HG02588 (cell line): ENCODE measurements at regions not wholly inside any gene's neighbourhood (a gene's known extent, or its start where the extent isn't known, plus 50 kb on each side); places are given as distances from the start of the nearest gene placed in this dataset.
A peak's percentile ranks its signal among the peaks of the same experiment; 100 is the strongest.

Experiments used
- ATAC-seq: cut with Tn5 transposase; IDR thresholded peaks from one replicate; pipeline ENCODE4 v1.9.1; 2021; ENCODE audit warnings: mild to moderate bottlenecking, moderate library complexity; ENCODE audit not compliant: unreplicated experiment

DNA sequence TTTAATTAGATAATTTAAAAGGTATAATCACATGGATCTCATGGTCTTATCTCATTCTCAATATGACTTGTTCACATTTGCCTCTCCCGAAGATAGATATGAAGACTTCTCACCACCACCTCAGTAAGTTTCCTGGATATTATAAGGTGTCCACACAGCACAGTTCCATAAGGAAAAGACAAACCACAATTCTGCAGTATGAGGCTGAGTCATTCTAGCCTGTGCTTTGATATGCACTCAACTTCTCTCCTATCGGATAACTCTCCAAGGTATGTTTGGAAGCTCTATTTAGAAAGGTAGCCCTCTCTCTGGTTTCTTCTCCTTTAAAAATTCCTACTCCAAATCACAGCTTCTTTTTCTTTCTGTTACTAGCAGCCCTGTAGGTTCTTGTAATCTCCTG is 612.8 kb downstream of the ZPLD1 start:
- ATAC-seq: no peak

DNA sequence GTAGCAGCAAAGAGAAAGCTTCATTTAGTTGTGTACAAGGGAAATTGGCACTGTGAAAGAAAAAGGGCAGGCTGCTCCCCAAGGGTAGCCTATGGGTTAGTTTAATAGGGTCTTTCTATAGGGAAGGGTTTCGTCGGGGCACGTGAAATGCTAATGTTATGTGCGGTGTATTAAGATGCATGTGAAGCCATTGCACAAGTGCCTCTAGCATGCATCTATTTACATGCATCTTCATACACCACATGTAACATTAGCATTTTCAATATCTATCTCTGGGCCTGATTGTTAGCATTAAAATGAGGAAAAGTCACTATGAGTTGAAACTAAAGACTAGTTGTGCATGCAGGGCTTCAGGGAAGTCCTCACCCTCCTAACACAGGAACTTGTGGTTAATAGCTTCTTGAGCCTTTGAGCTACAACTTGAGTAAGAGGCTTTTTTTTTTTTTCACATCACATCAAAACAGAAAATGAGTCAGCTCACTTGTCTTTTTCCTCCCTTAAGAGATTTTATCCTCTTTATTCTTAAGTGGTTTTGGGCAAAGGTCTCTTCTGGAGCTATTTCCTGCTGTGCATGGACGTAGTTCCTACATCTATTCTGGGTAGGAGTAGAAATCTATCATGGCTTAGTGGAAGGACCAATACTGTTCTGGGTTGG is 613.4 kb downstream of the ZPLD1 start:
- peak; percentile 87 for ATAC-seq

DNA sequence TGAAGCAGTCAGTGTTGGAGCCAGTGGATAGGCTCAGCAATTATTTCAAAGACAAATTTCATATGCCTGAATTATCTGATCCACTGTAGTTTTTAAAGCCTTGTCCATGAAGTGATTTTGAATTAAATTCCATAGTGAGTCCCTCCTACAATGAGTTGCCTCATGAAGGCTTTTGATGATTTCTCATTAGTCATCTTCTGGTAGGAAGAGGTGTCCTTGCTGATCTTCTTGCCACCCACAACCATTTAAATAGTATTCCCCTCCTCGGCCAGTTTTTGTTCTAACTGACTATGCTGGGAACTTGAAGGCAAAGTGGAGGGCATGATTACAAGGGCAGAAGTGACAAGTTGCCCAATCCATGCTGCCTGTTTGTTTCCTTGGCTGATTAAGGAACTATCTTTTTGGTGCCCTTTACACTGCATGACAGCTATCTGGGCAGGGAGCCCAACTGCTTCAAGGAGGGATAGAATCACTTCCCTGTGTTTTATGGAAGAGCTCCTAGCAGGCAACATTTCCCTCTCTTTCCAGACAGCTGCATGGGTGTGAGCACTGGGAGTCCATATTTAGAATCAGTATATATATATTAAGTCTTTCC is 617.5 kb downstream of the ZPLD1 start:
- ATAC-seq: no peak

DNA sequence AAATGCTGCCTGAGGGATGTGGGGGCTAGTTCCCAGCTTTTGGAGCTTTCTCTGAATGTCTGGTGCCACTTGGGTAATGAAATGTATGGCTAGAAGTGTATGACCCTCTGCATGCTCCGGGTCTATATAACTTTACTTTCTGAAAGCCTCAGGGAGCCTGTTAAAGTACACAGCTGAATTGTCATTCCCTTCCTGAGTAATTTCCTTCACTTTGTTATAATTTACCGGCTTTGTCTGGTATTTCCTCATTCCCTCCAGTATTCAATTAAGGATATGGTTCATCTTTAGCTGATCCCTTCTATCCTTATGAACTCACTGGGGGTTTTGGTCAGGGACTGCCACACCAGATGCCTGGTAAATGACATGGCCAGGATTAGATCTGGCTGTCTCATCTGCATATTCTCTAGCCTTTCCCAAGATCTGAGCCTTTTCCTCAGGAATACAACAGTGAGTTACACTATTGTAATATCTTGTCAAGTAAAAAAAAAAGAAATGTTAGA is 620.3 kb downstream of the ZPLD1 start:
- ATAC-seq: no peak

GRCh38 chr3:103056542-103056941 is 621.7 kb downstream of the ZPLD1 start:
- peak; percentile 63 for ATAC-seq

GRCh38 chr3:103057003-103057402 is 622.2 kb downstream of the ZPLD1 start:
- ATAC-seq: no peak

DNA sequence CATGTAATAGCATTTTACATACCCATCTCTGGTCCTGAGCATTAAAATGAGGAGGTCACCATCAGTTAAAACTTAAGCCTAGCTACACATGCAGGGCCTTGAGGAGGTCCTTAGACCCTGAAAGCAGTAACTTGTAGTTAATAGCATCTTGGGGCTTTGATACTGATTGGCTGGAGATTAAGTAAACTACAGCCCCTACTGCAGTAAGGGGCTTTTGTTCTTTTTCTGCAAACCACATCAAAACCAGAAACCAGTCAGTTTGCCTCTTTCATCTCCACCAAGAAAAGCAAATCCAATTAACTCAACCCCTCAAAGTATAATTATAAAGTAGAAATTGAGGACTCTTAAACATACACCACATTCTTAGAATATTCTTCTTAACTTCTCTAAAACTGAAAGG is 622.7 kb downstream of the ZPLD1 start:
- ATAC-seq: no peak

DNA sequence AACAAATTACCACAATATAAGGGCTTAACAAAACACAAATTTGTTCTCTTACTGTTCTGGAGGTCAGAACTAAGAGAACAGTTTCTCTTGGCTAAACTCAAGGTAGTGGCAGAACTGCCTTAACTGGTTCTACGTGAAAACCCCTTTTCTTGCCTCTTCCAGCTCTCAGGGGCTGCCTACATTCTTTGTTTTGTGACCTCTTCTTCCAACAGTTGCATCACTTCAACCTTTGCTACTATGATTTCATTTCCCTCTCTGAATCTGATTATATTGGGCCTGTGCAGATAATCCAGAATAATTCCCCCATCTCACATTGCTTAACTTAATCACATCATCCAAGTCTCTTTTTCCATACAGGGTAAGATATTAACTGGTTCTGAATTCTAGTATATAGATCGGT is 624.6 kb downstream of the ZPLD1 start:
- ATAC-seq: no peak

DNA sequence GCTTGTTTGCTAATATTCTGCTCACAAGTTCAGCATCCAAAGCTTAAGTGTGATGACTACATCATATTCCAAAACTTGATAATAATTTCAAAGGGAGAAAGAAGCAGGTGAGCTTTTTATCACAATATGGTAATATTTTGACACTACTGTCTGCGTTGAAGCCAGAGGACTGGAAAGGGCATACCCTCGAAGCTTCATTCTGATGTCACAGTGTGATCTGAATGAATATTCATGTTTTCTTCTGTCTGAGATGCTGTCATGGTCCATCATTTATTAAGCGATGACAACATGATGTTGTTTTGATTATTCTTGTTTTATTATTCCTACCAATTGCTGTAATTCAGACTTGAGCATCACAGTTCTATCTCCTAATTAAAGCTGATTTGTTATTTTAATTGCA is 625.4 kb downstream of the ZPLD1 start:
- ATAC-seq: no peak

- ATAC-seq: no peak
Measured at GRCh38 chr3:103067963-103068362, 633.1 kb downstream of the ZPLD1 start.

DNA sequence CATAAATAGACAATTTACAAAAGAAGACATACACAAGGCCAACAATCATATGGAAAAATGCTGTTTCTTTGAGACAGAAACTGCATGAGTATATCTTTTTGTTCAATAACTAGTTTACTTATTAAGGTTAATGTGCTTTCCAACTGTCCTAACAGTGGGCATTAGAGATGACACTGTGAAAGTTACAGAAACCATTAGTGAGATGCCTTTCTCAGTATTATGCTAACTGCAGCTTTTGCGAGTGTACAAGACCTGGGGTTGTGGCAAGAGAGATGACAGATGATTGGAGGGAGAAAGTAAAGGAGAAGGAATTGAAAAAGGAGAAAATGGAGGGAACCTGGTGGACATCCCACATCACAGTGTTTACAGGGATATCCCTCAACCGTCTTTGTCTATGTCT is 640.5 kb downstream of the ZPLD1 start:
- ATAC-seq: no peak

DNA sequence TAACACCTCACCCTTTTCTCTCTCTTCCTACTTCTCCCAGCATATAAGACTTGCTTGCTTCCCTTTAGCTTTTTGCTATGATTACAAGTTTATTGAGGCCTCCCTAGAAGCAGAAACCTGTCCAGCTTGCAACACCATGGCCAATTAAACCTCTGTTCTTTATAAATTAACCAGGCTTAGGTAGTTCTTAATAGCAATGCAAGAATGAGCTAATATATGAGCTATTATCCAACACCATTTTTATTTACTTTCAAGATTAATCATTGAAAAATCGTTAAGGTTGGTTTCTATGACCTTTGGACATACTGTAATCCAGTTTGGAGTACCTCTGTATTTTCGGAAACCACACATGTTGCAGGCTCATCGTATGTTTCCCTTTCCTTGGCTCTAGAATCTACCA is 643.1 kb downstream of the ZPLD1 start:
- ATAC-seq: no peak

DNA sequence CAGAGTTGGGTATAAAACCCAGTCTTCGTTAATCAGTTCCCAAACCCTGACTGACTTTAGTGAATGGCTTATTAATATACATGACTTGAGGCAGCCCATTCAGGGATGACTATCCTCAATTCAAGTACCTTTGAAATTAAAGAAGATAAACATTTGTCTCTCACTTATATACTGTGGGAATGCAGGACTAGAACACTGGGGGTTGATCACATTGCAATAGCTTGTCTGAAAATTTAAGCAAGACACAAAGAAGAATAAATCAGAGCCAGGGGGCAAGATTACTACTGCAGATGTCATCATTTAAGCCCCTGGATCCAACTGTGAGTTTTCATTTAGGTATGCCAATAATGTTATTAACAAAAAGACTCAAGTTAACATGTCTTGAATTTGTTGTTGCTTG is 647.7 kb downstream of the ZPLD1 start:
- ATAC-seq: no peak

DNA sequence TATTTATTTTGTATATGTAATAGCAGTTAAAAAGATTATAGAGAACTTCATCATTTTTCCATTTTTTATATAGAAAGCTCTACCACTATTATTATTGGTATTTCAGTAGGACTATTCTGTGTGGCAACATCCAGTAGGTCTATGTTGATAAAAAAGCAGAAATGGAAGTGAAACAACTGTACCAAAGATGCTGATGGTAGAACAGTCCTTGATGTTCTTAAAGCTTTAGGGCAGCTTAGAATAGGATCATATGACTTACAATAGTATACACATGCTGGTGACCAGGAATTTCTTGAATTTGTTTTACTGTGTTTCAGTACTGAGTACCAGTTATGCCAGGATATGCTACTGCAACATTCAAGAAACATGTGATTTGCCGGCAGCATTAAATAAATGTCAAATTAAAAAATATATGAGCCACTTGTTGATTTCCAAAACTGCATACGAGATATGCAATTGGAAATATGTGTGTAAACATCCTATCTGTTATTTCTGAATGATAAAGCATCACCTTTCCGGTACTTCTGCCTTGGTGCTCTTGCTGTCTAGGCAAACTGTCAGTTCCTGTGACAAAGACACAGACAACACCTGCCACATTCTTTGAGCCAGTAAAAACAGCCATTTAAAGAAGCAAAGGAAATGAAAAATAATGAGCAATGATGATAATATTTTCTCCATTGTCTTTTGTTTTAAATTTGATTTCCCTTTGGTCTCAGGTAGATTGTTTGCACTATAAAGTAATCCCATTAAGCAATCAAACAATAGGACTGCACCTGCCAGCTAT is 649.2 kb downstream of the ZPLD1 start:
- ATAC-seq: peak; percentile 45

DNA sequence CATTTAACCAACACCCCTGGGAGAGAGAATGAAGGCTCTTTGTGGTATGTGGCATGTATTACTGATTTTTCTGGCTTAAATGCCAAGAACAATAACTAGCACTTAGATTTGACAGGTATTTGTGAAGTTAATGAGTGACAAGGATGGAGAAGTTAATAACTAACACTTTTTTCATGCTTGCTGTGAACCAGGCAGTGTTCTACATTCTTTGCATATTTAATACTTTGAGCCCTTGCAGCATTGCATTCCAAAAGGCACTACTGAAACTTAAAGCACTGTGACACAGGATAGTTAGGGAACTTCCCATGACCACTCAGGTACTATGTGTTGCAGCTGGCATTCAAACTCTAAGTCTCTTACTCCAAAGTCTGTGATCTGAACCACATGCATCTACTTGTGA is 650.6 kb downstream of the ZPLD1 start:
- peak; percentile 77 for ATAC-seq

- no peak for ATAC-seq
Measured at GRCh38 chr3:103089758-103090157, 654.9 kb downstream of the ZPLD1 start.

DNA sequence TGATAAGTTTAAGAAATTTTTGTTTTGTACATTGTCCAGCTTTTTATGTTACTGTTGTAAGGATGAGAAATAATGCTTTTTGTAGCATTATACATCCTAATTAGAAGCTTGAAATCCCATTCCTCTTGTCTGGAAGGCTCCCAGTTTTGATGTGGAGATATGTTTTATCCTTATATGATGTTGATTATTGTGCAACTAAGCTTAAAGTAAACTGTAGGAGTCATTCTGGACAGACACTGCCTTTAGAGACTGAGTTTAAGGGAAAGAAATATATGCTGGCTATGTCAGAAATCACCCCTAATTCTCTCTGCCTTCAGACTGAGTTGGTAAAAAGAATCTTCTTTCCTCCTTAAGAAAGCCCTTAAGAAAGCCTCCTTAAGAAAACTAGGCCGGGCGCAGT is 670.4 kb downstream of the ZPLD1 start:
- no peak for ATAC-seq

DNA sequence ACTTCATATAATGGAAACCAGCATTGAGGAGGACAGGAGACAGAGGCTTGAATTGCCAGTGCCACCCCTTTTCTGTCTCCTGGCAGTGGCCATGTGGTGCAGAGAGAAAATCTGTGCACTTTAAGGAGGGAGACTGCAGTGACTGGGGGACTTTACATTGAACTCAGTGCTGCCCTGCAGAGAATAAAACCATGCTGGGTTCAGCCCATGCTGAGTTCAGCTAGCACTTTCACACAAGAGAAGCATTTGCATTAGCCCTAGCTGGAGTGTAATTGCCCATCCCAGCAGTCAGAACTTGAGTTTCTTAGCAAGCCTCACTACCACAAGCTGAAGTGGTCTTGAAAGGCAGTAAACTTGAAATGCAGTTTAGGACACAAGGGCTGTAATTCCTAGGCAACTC is 677.5 kb downstream of the ZPLD1 start:
- no peak for ATAC-seq

DNA sequence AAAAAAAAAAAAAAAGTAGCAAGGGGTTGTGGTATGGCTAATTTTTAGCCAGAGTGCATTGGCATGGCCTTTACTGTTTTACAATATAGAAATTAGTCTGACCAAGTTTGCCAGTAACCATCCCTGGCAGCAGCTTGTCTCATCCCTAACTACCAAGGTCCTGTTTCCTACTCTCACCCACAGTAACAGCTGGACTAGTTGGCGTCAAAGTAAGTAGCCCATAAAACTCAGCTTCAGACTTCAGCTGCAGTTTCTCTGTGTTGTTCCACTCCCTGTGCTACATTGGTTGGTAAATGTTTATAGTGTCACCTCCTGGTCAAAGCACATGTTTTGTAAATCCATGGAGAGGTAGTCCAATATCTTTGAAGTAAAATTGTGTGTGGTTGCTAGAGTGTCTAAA is 691.3 kb downstream of the ZPLD1 start:
- ATAC-seq: no peak

- no peak for ATAC-seq
Measured at GRCh38 chr3:103127098-103127630, 692.3 kb downstream of the ZPLD1 start.

DNA sequence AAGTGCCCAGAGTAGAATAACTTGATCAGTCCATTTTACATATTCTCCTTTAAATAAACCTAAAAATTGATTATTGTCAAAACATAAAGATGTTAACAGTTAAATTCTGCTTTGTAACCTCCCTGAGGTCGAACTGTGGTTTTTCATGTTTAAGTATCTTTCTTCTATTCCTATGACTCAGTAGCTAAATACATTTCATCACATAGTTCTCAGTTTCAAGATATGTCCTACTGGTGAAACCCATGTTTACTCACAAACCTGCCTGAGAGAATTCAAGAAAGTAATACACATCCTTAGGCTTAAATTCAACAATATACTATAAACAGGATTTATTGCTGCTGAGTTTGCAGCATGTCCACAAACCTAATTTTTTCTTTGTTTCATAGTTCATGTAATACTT is 692.9 kb downstream of the ZPLD1 start:
- ATAC-seq: peak; percentile 88
